ENCODE measurements at regions not wholly inside any gene's neighbourhood (a gene's known extent, or its start where the extent isn't known, plus 50 kb on each side); places are given as distances from the start of the nearest gene placed in this dataset.

- Histone ChIP-seq H3K4me1 (ENCODE audit: control insufficient read depth in 2 of 3, insufficient read depth in 2 of 3, low read depth in 1 of 3, low read length in 3 of 3) (no peaks in the 10 kb centered on the region), H3K9me3 (ENCODE audit: control insufficient read depth in 2 of 3, insufficient read depth in 1 of 3, low read length in 3 of 3) (peaks cover 0 to 10% (median 0%) of the 10 kb centered on the region in 3 donors), H3K27ac (ENCODE audit: low read depth in 2 of 2, low read length in 2 of 2) (no peak overlapping the region), H3K4me3 (ENCODE audit: low read length in 3 of 3) (no peak overlapping the region), H3K9ac (ENCODE audit: low read length in 3 of 3) (no peak overlapping the region), H3K27me3 (ENCODE audit: control insufficient read depth, insufficient read depth, low read length) (no peaks in the 10 kb centered on the region), H3K36me3 (ENCODE audit: control insufficient read depth in 2 of 3, insufficient read depth in 3 of 3, low read length in 3 of 3) (no peaks in the 10 kb centered on the region)
- intact Hi-C loops (cut with DNase I), result no loop called here
- TF ChIP-seq, protein P1, sequence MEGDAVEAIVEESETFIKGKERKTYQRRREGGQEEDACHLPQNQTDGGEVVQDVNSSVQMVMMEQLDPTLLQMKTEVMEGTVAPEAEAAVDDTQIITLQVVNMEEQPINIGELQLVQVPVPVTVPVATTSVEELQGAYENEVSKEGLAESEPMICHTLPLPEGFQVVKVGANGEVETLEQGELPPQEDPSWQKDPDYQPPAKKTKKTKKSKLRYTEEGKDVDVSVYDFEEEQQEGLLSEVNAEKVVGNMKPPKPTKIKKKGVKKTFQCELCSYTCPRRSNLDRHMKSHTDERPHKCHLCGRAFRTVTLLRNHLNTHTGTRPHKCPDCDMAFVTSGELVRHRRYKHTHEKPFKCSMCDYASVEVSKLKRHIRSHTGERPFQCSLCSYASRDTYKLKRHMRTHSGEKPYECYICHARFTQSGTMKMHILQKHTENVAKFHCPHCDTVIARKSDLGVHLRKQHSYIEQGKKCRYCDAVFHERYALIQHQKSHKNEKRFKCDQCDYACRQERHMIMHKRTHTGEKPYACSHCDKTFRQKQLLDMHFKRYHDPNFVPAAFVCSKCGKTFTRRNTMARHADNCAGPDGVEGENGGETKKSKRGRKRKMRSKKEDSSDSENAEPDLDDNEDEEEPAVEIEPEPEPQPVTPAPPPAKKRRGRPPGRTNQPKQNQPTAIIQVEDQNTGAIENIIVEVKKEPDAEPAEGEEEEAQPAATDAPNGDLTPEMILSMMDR (IDR thresholded peaks at IDR 0.05; ENCODE audit: borderline replicate concordance, extremely low read depth, insufficient read depth), result no peak
- DNase-seq (no peak), FAIRE-seq (no peak)
Measured at GRCh38 chr1:209229494-209230061, 353.9 kb upstream of the CAMK1G start.

DNA sequence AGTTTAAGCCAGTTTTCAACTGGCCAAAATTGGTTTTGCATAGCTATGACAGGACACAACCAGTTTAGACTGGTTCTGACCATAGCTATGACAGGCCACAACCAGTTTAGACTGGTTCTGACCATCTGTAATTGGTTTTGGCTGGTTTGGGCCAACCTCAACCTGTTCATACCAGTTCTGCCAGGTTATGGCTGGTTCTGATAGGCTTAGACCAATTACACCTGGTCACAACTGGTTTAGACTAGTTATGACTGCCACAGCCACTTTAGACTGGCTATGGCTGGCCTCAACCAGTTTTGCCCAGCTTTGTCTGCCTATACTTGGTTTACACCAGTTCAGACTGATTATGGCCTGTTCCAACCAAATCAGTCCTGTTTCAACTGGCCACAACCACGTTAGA is 353.2 kb upstream of the CAMK1G start:
- Histone ChIP-seq H3K9me3 (ENCODE audit: control insufficient read depth in 2 of 3, insufficient read depth in 1 of 3, low read length in 3 of 3) (peaks cover 0 to 11% (median 0%) of the 10 kb centered on the region in 3 donors), H3K4me1 (ENCODE audit: control insufficient read depth in 2 of 3, insufficient read depth in 2 of 3, low read depth in 1 of 3, low read length in 3 of 3) (no peaks in the 10 kb centered on the region), H3K27ac (ENCODE audit: low read depth in 2 of 2, low read length in 2 of 2) (no peak overlapping the region), H3K9ac (ENCODE audit: low read length in 3 of 3) (no peak overlapping the region), H3K4me3 (ENCODE audit: low read length in 3 of 3) (no peak overlapping the region), H3K36me3 (ENCODE audit: control insufficient read depth in 2 of 3, insufficient read depth in 3 of 3, low read length in 3 of 3) (no peaks in the 10 kb centered on the region), H3K27me3 (ENCODE audit: control insufficient read depth, insufficient read depth, low read length) (no peaks in the 10 kb centered on the region)
- intact Hi-C loops (cut with DNase I), result no loop called here
- DNase-seq (no peak), FAIRE-seq (no peak)
- TF ChIP-seq, protein P1 (IDR thresholded peaks at IDR 0.05; ENCODE audit: borderline replicate concordance, extremely low read depth, insufficient read depth), result no peak

- FAIRE-seq (no peak), DNase-seq (peak in 1 of 5 donors; percentile 9)
- Histone ChIP-seq H3K36me3 (ENCODE audit: control insufficient read depth in 2 of 3, insufficient read depth in 3 of 3, low read length in 3 of 3) (no peaks in the 10 kb centered on the region), H3K9me3 (ENCODE audit: control insufficient read depth in 2 of 3, insufficient read depth in 1 of 3, low read length in 3 of 3) (peaks cover 0 to 21% (median 0%) of the 10 kb centered on the region in 3 donors), H3K4me1 (ENCODE audit: control insufficient read depth in 2 of 3, insufficient read depth in 2 of 3, low read depth in 1 of 3, low read length in 3 of 3) (no peaks in the 10 kb centered on the region), H3K9ac (ENCODE audit: low read length in 3 of 3) (no peak overlapping the region), H3K27ac (ENCODE audit: low read depth in 2 of 2, low read length in 2 of 2) (no peak overlapping the region), H3K27me3 (ENCODE audit: control insufficient read depth, insufficient read depth, low read length) (no peaks in the 10 kb centered on the region), H3K4me3 (ENCODE audit: low read length in 3 of 3) (no peak overlapping the region)
- intact Hi-C loops (cut with DNase I), result no loop called here
- TF ChIP-seq, protein P1 (IDR thresholded peaks at IDR 0.05; ENCODE audit: borderline replicate concordance, extremely low read depth, insufficient read depth), result no peak
Measured at GRCh38 chr1:209231476-209232156, 351.9 kb upstream of the CAMK1G start.
